ENCODE measurements at regions not wholly inside any gene's neighbourhood (a gene's known extent, or its start where the extent isn't known, plus 50 kb on each side); places are given as distances from the start of the nearest gene placed in this dataset.

GRCh38 chr11:39205236-39205995 is 2254.0 kb downstream of the LRRC4C start:
- Histone ChIP-seq H3K23me2 (ENCODE audit: insufficient read length, low read depth, low read length, poor library complexity, severe bottlenecking) (no peaks in the 10 kb centered on the region), H2BK5ac (ENCODE audit: insufficient read length, low read length) (no peak overlapping the region), H3T11ph (ENCODE audit: low read length) (no peak overlapping the region), H4K91ac (ENCODE audit: insufficient read length, low read depth, low read length) (no peak overlapping the region), H3K27ac (ENCODE audit: insufficient read length, low read depth, low read length) (no peak overlapping the region), H3K4ac (ENCODE audit: low read depth, low read length) (no peak overlapping the region), H4K20me1 (ENCODE audit: control insufficient read depth, insufficient read depth, insufficient read length) (no peaks in the 10 kb centered on the region), H2BK15ac (ENCODE audit: low read depth, low read length) (no peak overlapping the region), H3K27me3 (ENCODE audit: insufficient read depth, low read length) (no peaks in the 10 kb centered on the region), H4K8ac (replicated peaks; ENCODE audit: insufficient read length, low read depth, low read length) (no peak overlapping the region), H3K18ac (ENCODE audit: insufficient read length, low read depth, low read length) (no peak overlapping the region), H3K9ac (ENCODE audit: extremely low read depth, insufficient read length, low read length) (no peak overlapping the region), H3K56ac (ENCODE audit: insufficient read length, low read depth, low read length) (no peak overlapping the region), H3K9me3 (ENCODE audit: control insufficient read depth, low read depth, low read length) (no peaks in the 10 kb centered on the region), H3K4me1 (ENCODE audit: insufficient read depth, low read length) (no peaks in the 10 kb centered on the region), H2BK12ac (ENCODE audit: insufficient read length, low read depth, low read length) (no peak overlapping the region), H3K14ac (ENCODE audit: insufficient read depth, low read length) (no peak overlapping the region), H4K5ac (ENCODE audit: insufficient read length, low read depth, low read length) (no peak overlapping the region), H3K79me1 (ENCODE audit: insufficient read depth, low read depth, low read length, poor library complexity, severe bottlenecking) (no peaks in the 10 kb centered on the region), H2BK120ac (ENCODE audit: low read depth, low read length, poor library complexity, severe bottlenecking) (no peak overlapping the region), H2BK20ac (ENCODE audit: low read depth, low read length, poor library complexity, severe bottlenecking) (no peak overlapping the region), H3K79me2 (ENCODE audit: insufficient read depth, low read length) (no peaks in the 10 kb centered on the region), H2AFZ (ENCODE audit: low read length) (no peak overlapping the region), H2AK5ac (ENCODE audit: insufficient read length, low read length) (no peak overlapping the region), H3K23ac (ENCODE audit: insufficient read length, low read depth, low read length) (no peak overlapping the region), H3K4me2 (ENCODE audit: insufficient read depth, insufficient read length, low read length) (no peak overlapping the region)
- no CpG with 5 or more reads among the region's 3 CpGs for WGBS (ENCODE audit: extremely low coverage, insufficient read length, low lambda C conversion rate)
- Mint-ChIP-seq H3K4me3 (no peak overlapping the region), H3K27ac (no peak overlapping the region), H3K27me3 (ENCODE audit: low read depth) (no peaks in the 10 kb centered on the region), H3K36me3 (ENCODE audit: insufficient read depth in 1 of 3, low read depth in 3 of 3) (no peaks in the 10 kb centered on the region), H3K4me1 (no peaks in the 10 kb centered on the region), H3K9me3 (no peaks in the 10 kb centered on the region)
- no peak for DNase-seq
- TF ChIP-seq, protein P1, sequence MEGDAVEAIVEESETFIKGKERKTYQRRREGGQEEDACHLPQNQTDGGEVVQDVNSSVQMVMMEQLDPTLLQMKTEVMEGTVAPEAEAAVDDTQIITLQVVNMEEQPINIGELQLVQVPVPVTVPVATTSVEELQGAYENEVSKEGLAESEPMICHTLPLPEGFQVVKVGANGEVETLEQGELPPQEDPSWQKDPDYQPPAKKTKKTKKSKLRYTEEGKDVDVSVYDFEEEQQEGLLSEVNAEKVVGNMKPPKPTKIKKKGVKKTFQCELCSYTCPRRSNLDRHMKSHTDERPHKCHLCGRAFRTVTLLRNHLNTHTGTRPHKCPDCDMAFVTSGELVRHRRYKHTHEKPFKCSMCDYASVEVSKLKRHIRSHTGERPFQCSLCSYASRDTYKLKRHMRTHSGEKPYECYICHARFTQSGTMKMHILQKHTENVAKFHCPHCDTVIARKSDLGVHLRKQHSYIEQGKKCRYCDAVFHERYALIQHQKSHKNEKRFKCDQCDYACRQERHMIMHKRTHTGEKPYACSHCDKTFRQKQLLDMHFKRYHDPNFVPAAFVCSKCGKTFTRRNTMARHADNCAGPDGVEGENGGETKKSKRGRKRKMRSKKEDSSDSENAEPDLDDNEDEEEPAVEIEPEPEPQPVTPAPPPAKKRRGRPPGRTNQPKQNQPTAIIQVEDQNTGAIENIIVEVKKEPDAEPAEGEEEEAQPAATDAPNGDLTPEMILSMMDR (conservative IDR thresholded peaks at IDR 0.05), result no peak
